ENCODE measurements at regions not wholly inside any gene's neighbourhood (a gene's known extent, or its start where the extent isn't known, plus 50 kb on each side); places are given as distances from the start of the nearest gene placed in this dataset.

- Histone ChIP-seq H3K4me3 (no peak overlapping the region), H3K36me3 (no peaks in the 10 kb centered on the region), H3K27me3 (ENCODE audit: low read depth) (no peaks in the 10 kb centered on the region), H3K4me1 (peaks cover 7% of the 10 kb centered on the region), H3K27ac (no peak overlapping the region), H3K9me3 (no peaks in the 10 kb centered on the region)
- no peak for ATAC-seq
- DNase-seq, result no peak
- intact Hi-C loops (cut with DNase I), result no loop called here
- TF ChIP-seq CTCF (IDR thresholded peaks at IDR 0.05), result no peak
These were observed 452.7 kb upstream of the PROK2 start for GRCh38 chr3:72237679-72238009.

- ATAC-seq, result no peak
- Histone ChIP-seq H3K4me3 (no peak overlapping the region), H3K27ac (no peak overlapping the region), H3K27me3 (ENCODE audit: low read depth) (no peaks in the 10 kb centered on the region), H3K4me1 (no peaks in the 10 kb centered on the region), H3K36me3 (no peaks in the 10 kb centered on the region), H3K9me3 (no peaks in the 10 kb centered on the region)
- DNase-seq, result no peak
- intact Hi-C loops (cut with DNase I), result no loop called here
- no peak for TF ChIP-seq CTCF (IDR thresholded peaks at IDR 0.05)
These were observed 449.4 kb upstream of the PROK2 start for GRCh38 chr3:72234391-72234790.

- intact Hi-C loops (cut with DNase I), result no loop called here
- Histone ChIP-seq H3K4me3 (no peak overlapping the region), H3K36me3 (no peaks in the 10 kb centered on the region), H3K9me3 (no peaks in the 10 kb centered on the region), H3K27ac (no peak overlapping the region), H3K27me3 (ENCODE audit: low read depth) (no peaks in the 10 kb centered on the region), H3K4me1 (no peaks in the 10 kb centered on the region)
- DNase-seq (no peak), ATAC-seq (no peak)
- TF ChIP-seq CTCF (IDR thresholded peaks at IDR 0.05), result no peak
These were observed 448.6 kb upstream of the PROK2 start for GRCh38 chr3:72233571-72233970.

GRCh38 chr3:72232777-72233176 is 447.8 kb upstream of the PROK2 start:
- DNase-seq (no peak), ATAC-seq (no peak)
- H3K4me1 ChIP-seq, result no peaks in the 10 kb centered on the region
- no peak overlapping the region for H3K4me3 ChIP-seq
- no peak overlapping the region for H3K27ac ChIP-seq
- intact Hi-C loops (cut with DNase I), result no loop called here
- TF ChIP-seq CTCF (IDR thresholded peaks at IDR 0.05), result no peak
- H3K36me3 ChIP-seq, result no peaks in the 10 kb centered on the region
- no peaks in the 10 kb centered on the region for H3K9me3 ChIP-seq
- no peaks in the 10 kb centered on the region for H3K27me3 ChIP-seq (ENCODE audit: low read depth)

- intact Hi-C loops (cut with DNase I), result no loop called here
- DNase-seq (no peak), ATAC-seq (no peak)
- Histone ChIP-seq H3K36me3 (no peaks in the 10 kb centered on the region), H3K4me1 (no peaks in the 10 kb centered on the region), H3K9me3 (no peaks in the 10 kb centered on the region), H3K27ac (no peak overlapping the region), H3K4me3 (no peak overlapping the region), H3K27me3 (ENCODE audit: low read depth) (no peaks in the 10 kb centered on the region)
- TF ChIP-seq CTCF (IDR thresholded peaks at IDR 0.05), result no peak
These were observed 447.4 kb upstream of the PROK2 start for GRCh38 chr3:72232331-72232730.
